ENCODE measurements at regions not wholly inside any gene's neighbourhood (a gene's known extent, or its start where the extent isn't known, plus 50 kb on each side); places are given as distances from the start of the nearest gene placed in this dataset.

DNA sequence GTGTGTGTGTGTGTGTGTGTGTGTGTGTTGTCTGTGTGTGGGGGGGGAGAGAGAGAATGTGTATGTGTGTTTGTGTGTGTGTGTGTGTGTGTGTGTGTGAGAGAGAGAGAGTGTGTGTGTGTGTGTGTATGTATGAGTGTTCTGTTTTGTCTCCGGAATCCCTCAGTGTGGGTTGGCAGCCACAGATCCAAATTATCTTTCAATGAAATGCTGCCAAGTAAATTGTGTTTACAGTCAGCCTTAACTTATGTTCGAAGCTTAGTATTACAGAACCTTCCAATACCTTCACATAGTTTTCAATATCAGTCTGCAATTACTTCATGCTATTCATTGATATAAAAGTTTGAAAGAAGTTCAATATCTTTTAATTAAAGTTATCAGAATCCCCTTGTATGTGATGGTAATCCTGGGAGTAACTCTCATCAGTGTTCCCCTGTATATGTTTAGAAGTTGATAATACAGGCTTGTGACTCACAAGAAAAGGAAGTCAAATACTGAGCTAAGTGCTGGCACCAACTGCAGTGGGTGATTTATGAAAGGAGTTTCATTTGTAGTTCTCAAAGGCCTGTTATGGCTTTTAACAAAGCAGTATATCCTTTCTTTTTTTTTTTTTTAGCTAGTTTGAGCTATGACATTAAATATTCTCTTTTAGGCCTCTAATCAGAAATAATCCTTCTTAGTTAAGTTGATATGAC is 51.6 kb upstream of the HTR2C start:
- Histone ChIP-seq H3K36me3 (ENCODE audit: control insufficient read depth, insufficient read depth, low read length) (no peaks in the 10 kb centered on the region), H3K4me2 (ENCODE audit: extremely low read depth, insufficient read depth, low read length) (no peak overlapping the region), H2AFZ (ENCODE audit: low read length) (no peak overlapping the region), H3K4me1 (ENCODE audit: control insufficient read depth, extremely low read depth, insufficient read depth, low read length) (no peaks in the 10 kb centered on the region), H3K4me3 (replicated peaks in 1 of 4; ENCODE audit: control extremely low read depth in 1 of 4, insufficient read depth in 1 of 4, low read depth in 3 of 4, low read length in 4 of 4) (no peak overlapping the region), H3K79me2 (ENCODE audit: control insufficient read depth, insufficient read depth, low read length) (no peaks in the 10 kb centered on the region), H3K9me3 (ENCODE audit: control insufficient read depth, insufficient read depth, low read depth, low read length) (no peaks in the 10 kb centered on the region), H3K9ac (ENCODE audit: insufficient read depth, low read length) (no peak overlapping the region), H4K20me1 (ENCODE audit: control insufficient read depth, extremely low read depth, insufficient read depth, low read length) (no peaks in the 10 kb centered on the region), H3K27ac (ENCODE audit: insufficient read depth, low read length) (no peak overlapping the region), H3K27me3 (ENCODE audit: control insufficient read depth, insufficient read depth, low read length) (no peaks in the 10 kb centered on the region)
- TF ChIP-seq, protein P1, sequence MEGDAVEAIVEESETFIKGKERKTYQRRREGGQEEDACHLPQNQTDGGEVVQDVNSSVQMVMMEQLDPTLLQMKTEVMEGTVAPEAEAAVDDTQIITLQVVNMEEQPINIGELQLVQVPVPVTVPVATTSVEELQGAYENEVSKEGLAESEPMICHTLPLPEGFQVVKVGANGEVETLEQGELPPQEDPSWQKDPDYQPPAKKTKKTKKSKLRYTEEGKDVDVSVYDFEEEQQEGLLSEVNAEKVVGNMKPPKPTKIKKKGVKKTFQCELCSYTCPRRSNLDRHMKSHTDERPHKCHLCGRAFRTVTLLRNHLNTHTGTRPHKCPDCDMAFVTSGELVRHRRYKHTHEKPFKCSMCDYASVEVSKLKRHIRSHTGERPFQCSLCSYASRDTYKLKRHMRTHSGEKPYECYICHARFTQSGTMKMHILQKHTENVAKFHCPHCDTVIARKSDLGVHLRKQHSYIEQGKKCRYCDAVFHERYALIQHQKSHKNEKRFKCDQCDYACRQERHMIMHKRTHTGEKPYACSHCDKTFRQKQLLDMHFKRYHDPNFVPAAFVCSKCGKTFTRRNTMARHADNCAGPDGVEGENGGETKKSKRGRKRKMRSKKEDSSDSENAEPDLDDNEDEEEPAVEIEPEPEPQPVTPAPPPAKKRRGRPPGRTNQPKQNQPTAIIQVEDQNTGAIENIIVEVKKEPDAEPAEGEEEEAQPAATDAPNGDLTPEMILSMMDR (conservative IDR thresholded peaks at IDR 0.05 in 1 of 2, IDR thresholded peaks at IDR 0.05 in 1 of 2; ENCODE audit: low read depth in 1 of 2, low read length in 2 of 2) = no peak
- TF ChIP-seq EZH2 (IDR thresholded peaks at IDR 0.05; ENCODE audit: low read length, missing control alignments) = no peak
- peak; percentile 31 to 62 for DNase-seq (ENCODE audit: low read depth in 2 of 2)
